Transverse colon (tissue), 4 donors: ENCODE measurements at regions not wholly inside any gene's neighbourhood (a gene's known extent, or its start where the extent isn't known, plus 50 kb on each side); places are given as distances from the start of the nearest gene placed in this dataset.

Source experiments
- DNase-seq: peaks from one replicate; pipeline ENCODE4 v3.0.0-alpha.2; 2019
- H3K27ac ChIP-seq, 4 donors: fragments of 200-600 bp; sonication (generic); 2 replicates each; pipeline ENCODE4 v1.5.1; 2016 to 2018; ENCODE audit warnings: inconsistent platforms in 4 of 4
- H3K27me3 ChIP-seq: fragments of 200-600 bp; sonication (generic); 2 replicates; pipeline ENCODE4 v1.5.1; 2017; ENCODE audit warnings: inconsistent platforms
- H3K36me3 ChIP-seq, 4 donors: fragments of 200-600 bp; sonication (generic); 2 replicates each; pipeline ENCODE4 v1.5.1; 2017 to 2019; ENCODE audit warnings: inconsistent platforms in 4 of 4
- H3K4me1 ChIP-seq, 4 donors: fragments of 200-600 bp; sonication (generic); 2 replicates each; pipeline ENCODE4 v1.5.1; 2017 to 2020; ENCODE audit warnings: inconsistent platforms in 4 of 4
- H3K4me3 ChIP-seq, 4 donors: fragments of 200-600 bp; sonication (generic); 1 replicate in 1 of 4; 2 replicates in 3 of 4; pipeline versions ENCODE4 v1.5.1 to v1.6.1; 2017 to 2019; ENCODE audit warnings: inconsistent platforms in 4 of 4
- H3K9me3 ChIP-seq, 2 donors: fragments of 200-600 bp; sonication (generic); 2 replicates each; pipeline ENCODE4 v1.5.1; 2017 to 2019; ENCODE audit warnings: inconsistent platforms in 2 of 2
- EP300 ChIP-seq: sonication (generic); formaldehyde crosslinking; IDR thresholded peaks from one replicate; pipeline ENCODE4 v1.6.1; 2017; ENCODE audit warnings: antibody characterized with exemption, low read depth
- POLR2A ChIP-seq: fragments of 450-650 bp; IDR thresholded peaks from one replicate; pipeline ENCODE4 v1.6.1; 2016; ENCODE audit warnings: antibody characterized with exemption, mild to moderate bottlenecking, moderate library complexity
- POLR2AphosphoS5 ChIP-seq, 3 donors: sonication (generic); formaldehyde crosslinking; IDR thresholded peaks; one replicate each; pipeline ENCODE4 v1.6.1; 2016; ENCODE audit warnings: antibody characterized with exemption in 3 of 3
- WGBS, 2 donors: methylation state at CpG; one replicate each; pipeline ENCODE4 v1.1.5; 2018; ENCODE audit warnings: low coverage in 1 of 2; 5-methylcytosine and 5-hydroxymethylcytosine counted together
- in situ Hi-C, 4 donors: fragments of 200-750 bp; cut with MboI; loops; one replicate each; pipeline versions ENCODE4 v1.15.0 to v1.15.1; 2017; ENCODE audit warnings: low sequenced_read_pairs in 3 of 4, low pct_ligation_motif_present in 1 of 4, low pct_unique_long_range_greater_than_20kb in 1 of 4
- intact Hi-C: fragments of 100-400 bp; cut with DNase I; formaldehyde crosslinking; loops from one replicate; pipeline ENCODE4 v1.15.1; 2023; ENCODE audit warnings: low total_unique reads
- TF ChIP-seq, protein P1 (sequence below), 5 experiments: fragments of 200-600 bp in 3 of 5; fragments of 450-650 bp in 2 of 5; sonication (generic) in 3 of 5; IDR thresholded peaks; 1 replicate in 2 of 5; 2 replicates in 3 of 5; pipeline ENCODE4 v1.5.1; 2016 to 2017; ENCODE audit warnings: antibody characterized with exemption in 5 of 5, inconsistent platforms in 3 of 5, mild to moderate bottlenecking in 2 of 5, moderate library complexity in 1 of 5

DNA sequence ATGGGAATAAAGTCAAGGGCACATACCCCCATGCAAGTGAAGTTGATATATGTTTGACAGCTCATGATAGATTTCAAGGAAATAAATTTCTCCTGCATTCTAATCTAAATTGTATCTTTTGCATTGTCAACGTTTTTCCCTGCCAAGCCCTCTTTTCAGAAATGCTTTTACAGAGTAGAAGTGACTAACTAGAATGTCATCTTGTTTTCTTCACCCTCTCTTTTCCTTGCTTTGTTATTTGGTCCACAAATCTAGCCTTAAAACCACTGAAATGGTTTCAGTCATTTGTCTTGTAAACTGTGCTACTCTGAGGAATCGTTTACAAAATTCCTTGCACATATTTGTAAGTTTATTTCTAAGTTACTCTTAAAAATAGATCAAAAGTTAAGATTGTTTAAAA is 600.8 kb upstream of the CXADR start:
- intact Hi-C loops: no loop called here
- no peaks in the 10 kb centered on the region for H3K36me3 ChIP-seq
- no peaks in the 10 kb centered on the region for H3K9me3 ChIP-seq
- no peak overlapping the region for H3K4me3 ChIP-seq
- no peak for TF ChIP-seq POLR2AphosphoS5 (IDR thresholded peaks at IDR 0.05)
- no peak for TF ChIP-seq POLR2A
- TF ChIP-seq EP300: no peak
- TF ChIP-seq, protein P1, sequence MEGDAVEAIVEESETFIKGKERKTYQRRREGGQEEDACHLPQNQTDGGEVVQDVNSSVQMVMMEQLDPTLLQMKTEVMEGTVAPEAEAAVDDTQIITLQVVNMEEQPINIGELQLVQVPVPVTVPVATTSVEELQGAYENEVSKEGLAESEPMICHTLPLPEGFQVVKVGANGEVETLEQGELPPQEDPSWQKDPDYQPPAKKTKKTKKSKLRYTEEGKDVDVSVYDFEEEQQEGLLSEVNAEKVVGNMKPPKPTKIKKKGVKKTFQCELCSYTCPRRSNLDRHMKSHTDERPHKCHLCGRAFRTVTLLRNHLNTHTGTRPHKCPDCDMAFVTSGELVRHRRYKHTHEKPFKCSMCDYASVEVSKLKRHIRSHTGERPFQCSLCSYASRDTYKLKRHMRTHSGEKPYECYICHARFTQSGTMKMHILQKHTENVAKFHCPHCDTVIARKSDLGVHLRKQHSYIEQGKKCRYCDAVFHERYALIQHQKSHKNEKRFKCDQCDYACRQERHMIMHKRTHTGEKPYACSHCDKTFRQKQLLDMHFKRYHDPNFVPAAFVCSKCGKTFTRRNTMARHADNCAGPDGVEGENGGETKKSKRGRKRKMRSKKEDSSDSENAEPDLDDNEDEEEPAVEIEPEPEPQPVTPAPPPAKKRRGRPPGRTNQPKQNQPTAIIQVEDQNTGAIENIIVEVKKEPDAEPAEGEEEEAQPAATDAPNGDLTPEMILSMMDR (IDR thresholded peaks at IDR 0.05): no peak
- H3K4me1 ChIP-seq: no peaks in the 10 kb centered on the region
- H3K27ac ChIP-seq: no peak overlapping the region
- in situ Hi-C loops: no loop called here
- no peaks in the 10 kb centered on the region for H3K27me3 ChIP-seq
- DNase-seq: no peak
- WGBS, 2 donors: 26 to 29% methylated on average over 2 of the region's 2 CpGs

- WGBS, 2 donors: 67 to 69% methylated on average over 3 of the region's 3 CpGs
- no peaks in the 10 kb centered on the region for H3K9me3 ChIP-seq
- no peaks in the 10 kb centered on the region for H3K36me3 ChIP-seq
- no peaks in the 10 kb centered on the region for H3K27me3 ChIP-seq
- no peak for DNase-seq
- H3K4me3 ChIP-seq: no peak overlapping the region
- intact Hi-C loops: no loop called here
- no peak overlapping the region for H3K27ac ChIP-seq
- in situ Hi-C loops: no loop called here
- TF ChIP-seq POLR2A: no peak
- TF ChIP-seq, protein P1 (IDR thresholded peaks at IDR 0.05): no peak
- TF ChIP-seq EP300: no peak
- TF ChIP-seq POLR2AphosphoS5 (IDR thresholded peaks at IDR 0.05): no peak
- no peaks in the 10 kb centered on the region for H3K4me1 ChIP-seq
Measured at GRCh38 chr21:16913010-16913409, 599.8 kb upstream of the CXADR start.

GRCh38 chr21:16928439-16928838 is 584.4 kb upstream of the CXADR start:
- in situ Hi-C loops: loop anchor here in 1 of 4 donors (25.0 kb wide), 1 partner anchor 209 kb away; no protein-coding TSS in a partner anchor
- H3K36me3 ChIP-seq: no peaks in the 10 kb centered on the region
- TF ChIP-seq POLR2A (no peak), POLR2AphosphoS5 (IDR thresholded peaks at IDR 0.05) (no peak), EP300 (no peak)
- TF ChIP-seq, protein P1 (IDR thresholded peaks at IDR 0.05): no peak
- H3K4me3 ChIP-seq: no peak overlapping the region
- 0 to 18% methylated on average over 1 of the region's 1 CpG for WGBS, 2 donors
- H3K9me3 ChIP-seq: no peaks in the 10 kb centered on the region
- DNase-seq: no peak
- H3K4me1 ChIP-seq: no peaks in the 10 kb centered on the region
- H3K27ac ChIP-seq: no peak overlapping the region
- intact Hi-C loops: no loop called here
- H3K27me3 ChIP-seq: no peaks in the 10 kb centered on the region

GRCh38 chr21:16932314-16932713 is 580.5 kb upstream of the CXADR start:
- Histone ChIP-seq H3K36me3 (no peaks in the 10 kb centered on the region), H3K27ac (no peak overlapping the region), H3K27me3 (no peaks in the 10 kb centered on the region), H3K4me1 (no peaks in the 10 kb centered on the region), H3K4me3 (no peak overlapping the region), H3K9me3 (no peaks in the 10 kb centered on the region)
- intact Hi-C loops: no loop called here
- no peak for TF ChIP-seq EP300
- TF ChIP-seq, protein P1 (IDR thresholded peaks at IDR 0.05): no peak
- TF ChIP-seq POLR2A: no peak
- no peak for TF ChIP-seq POLR2AphosphoS5 (IDR thresholded peaks at IDR 0.05)
- DNase-seq: no peak
- in situ Hi-C loops: loop anchor here in 1 of 4 donors (25.0 kb wide), 1 partner anchor 205 kb away; no protein-coding TSS in a partner anchor
